ENCODE measurements at regions not wholly inside any gene's neighbourhood (a gene's known extent, or its start where the extent isn't known, plus 50 kb on each side); places are given as distances from the start of the nearest gene placed in this dataset.

DNA sequence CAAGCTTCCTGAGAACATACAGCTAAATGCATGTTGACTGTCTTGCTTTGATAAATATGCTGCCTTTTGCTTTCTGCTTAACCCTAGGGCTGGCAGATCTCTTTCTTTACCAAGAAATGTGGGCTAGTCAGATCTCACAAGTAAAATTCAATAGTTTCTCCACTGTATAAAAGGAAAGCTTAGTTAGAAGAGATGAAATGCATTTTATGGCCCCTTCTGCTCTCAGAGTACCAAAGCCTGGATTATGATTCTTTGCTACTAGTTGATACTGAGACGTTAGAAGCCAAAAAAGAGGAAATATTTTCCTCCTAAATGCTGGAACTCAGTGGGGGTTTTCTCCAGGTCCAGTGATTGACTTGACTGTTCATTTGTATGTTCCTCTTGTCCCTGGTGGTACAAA, 552.7 kb downstream of the SNAPC1 start:
- CTCF ChIA-PET (ENCODE audit: low intra/inter-chr PET ratio): no interaction called here
- no peaks in the 10 kb centered on the region for H3K27me3 ChIP-seq (ENCODE audit: control insufficient read depth in 2 of 2, insufficient read depth in 2 of 2, low read length in 2 of 2)
- in situ Hi-C loops (cut with MboI): no loop called here
- no peak for FAIRE-seq
- WGBS (ENCODE audit: insufficient coverage, low coverage, missing lambda C conversion rate): 0% methylated on average over 1 of the region's 1 CpG
- POLR2A ChIA-PET: no interaction called here
- no peak for DNase-seq (ENCODE audit: extremely low read depth in 1 of 4, low spot score in 3 of 4)
- ATAC-seq: no peak
- H3K4me2 ChIP-seq (ENCODE audit: insufficient read depth, low read length): no peak overlapping the region
- intact Hi-C loops (cut with micrococcal nuclease): no loop called here
- no peak overlapping the region for H3K9ac ChIP-seq (ENCODE audit: insufficient read depth in 1 of 2, low read depth in 2 of 2, low read length in 2 of 2)
- no peaks in the 10 kb centered on the region for H3K36me3 ChIP-seq (ENCODE audit: control insufficient read depth, insufficient read depth, low read length)
- no peaks in the 10 kb centered on the region for H3K9me3 ChIP-seq (replicated peaks; ENCODE audit: control insufficient read depth, insufficient read depth, low read depth, low read length)
- H4K20me1 ChIP-seq (replicated peaks; ENCODE audit: control insufficient read depth, insufficient read depth, low read length): no peaks in the 10 kb centered on the region
- H3K4me3 ChIP-seq: no peak overlapping the region
- H2AFZ ChIP-seq (ENCODE audit: low read depth, low read length): no peak overlapping the region
- H3K79me2 ChIP-seq (ENCODE audit: control insufficient read depth, insufficient read depth, low read length): no peaks in the 10 kb centered on the region
- H3K4me1 ChIP-seq (replicated peaks in 1 of 2; ENCODE audit: control insufficient read depth in 2 of 2, insufficient read depth in 2 of 2, low read length in 2 of 2): no peaks in the 10 kb centered on the region
- no TSS peak for BruUV-seq (replicated peaks)
- TF ChIP-seq, protein P1, sequence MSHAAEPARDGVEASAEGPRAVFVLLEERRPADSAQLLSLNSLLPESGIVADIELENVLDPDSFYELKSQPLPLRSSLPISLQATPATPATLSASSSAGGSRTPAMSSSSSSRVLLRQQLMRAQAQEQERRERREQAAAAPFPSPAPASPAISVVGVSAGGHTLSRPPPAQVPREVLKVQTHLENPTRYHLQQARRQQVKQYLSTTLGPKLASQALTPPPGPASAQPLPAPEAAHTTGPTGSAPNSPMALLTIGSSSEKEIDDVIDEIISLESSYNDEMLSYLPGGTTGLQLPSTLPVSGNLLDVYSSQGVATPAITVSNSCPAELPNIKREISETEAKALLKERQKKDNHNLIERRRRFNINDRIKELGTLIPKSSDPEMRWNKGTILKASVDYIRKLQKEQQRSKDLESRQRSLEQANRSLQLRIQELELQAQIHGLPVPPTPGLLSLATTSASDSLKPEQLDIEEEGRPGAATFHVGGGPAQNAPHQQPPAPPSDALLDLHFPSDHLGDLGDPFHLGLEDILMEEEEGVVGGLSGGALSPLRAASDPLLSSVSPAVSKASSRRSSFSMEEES (CRISPR knock-in tag; IDR thresholded peaks at IDR 0.05): no peak
- no peak for TF ChIP-seq SRSF1 (IDR thresholded peaks at IDR 0.05; ENCODE audit: low read depth, low read length)
- no peak for TF ChIP-seq TBL1XR1 (IDR thresholded peaks at IDR 0.05; ENCODE audit: low read length in 2 of 2)
- TF ChIP-seq, protein P2, sequence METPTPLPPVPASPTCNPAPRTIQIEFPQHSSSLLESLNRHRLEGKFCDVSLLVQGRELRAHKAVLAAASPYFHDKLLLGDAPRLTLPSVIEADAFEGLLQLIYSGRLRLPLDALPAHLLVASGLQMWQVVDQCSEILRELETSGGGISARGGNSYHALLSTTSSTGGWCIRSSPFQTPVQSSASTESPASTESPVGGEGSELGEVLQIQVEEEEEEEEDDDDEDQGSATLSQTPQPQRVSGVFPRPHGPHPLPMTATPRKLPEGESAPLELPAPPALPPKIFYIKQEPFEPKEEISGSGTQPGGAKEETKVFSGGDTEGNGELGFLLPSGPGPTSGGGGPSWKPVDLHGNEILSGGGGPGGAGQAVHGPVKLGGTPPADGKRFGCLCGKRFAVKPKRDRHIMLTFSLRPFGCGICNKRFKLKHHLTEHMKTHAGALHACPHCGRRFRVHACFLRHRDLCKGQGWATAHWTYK (CRISPR knock-in tag; IDR thresholded peaks at IDR 0.05): no peak
- TF ChIP-seq TEAD4 (IDR thresholded peaks at IDR 0.05; ENCODE audit: low read length): no peak
- no peak for TF ChIP-seq TEAD4 (CRISPR knock-in tag; IDR thresholded peaks at IDR 0.05; ENCODE audit: borderline replicate concordance)
- TF ChIP-seq, protein P3, sequence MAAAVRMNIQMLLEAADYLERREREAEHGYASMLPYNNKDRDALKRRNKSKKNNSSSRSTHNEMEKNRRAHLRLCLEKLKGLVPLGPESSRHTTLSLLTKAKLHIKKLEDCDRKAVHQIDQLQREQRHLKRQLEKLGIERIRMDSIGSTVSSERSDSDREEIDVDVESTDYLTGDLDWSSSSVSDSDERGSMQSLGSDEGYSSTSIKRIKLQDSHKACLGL (CRISPR knock-in tag; IDR thresholded peaks at IDR 0.05; ENCODE audit: borderline replicate concordance, poor library complexity, severe bottlenecking): no peak
- no peak overlapping the region for H3K27ac ChIP-seq (ENCODE audit: extremely low read depth, low read depth, low read length)
- H3K9me1 ChIP-seq (ENCODE audit: control insufficient read depth, insufficient read depth, low read length): no peaks in the 10 kb centered on the region
